ENCODE measurements at regions not wholly inside any gene's neighbourhood (a gene's known extent, or its start where the extent isn't known, plus 50 kb on each side); places are given as distances from the start of the nearest gene placed in this dataset.

- no peak overlapping the region for H3K27ac ChIP-seq (ENCODE audit: control insufficient read depth, insufficient read depth)
- WGBS (ENCODE audit: insufficient coverage, insufficient replicate concordance, low lambda C conversion rate, missing lambda C conversion rate), result 49% methylated on average over 7 of the region's 7 CpGs
- no peaks in the 10 kb centered on the region for H3K36me3 ChIP-seq (ENCODE audit: control insufficient read depth in 2 of 2, insufficient read depth in 2 of 2, low read length in 1 of 2)
- H3K4me1 ChIP-seq (ENCODE audit: control insufficient read depth, insufficient read depth, low read length), result no peaks in the 10 kb centered on the region
- H3K9ac ChIP-seq (ENCODE audit: control insufficient read depth, insufficient read depth, low read length), result no peak overlapping the region
- no peak for FAIRE-seq
- no TSS peak for BruUV-seq (replicated peaks)
- no peak overlapping the region for H3K4me3 ChIP-seq
- no peak for DNase-seq (ENCODE audit: low read depth, low spot score)
- H2AFZ ChIP-seq (ENCODE audit: control insufficient read depth, low read depth, low read length), result no peak overlapping the region
- no peak for TF ChIP-seq NFYB (IDR thresholded peaks at IDR 0.05; ENCODE audit: insufficient read depth, low read depth, low read length)
- TF ChIP-seq MXI1 (IDR thresholded peaks at IDR 0.05; ENCODE audit: low read depth, low read length), result no peak
- TF ChIP-seq TARDBP (IDR thresholded peaks at IDR 0.05; ENCODE audit: borderline replicate concordance), result no peak
- TF ChIP-seq ZBTB40 (IDR thresholded peaks at IDR 0.05; ENCODE audit: borderline replicate concordance), result no peak
- no peak for TF ChIP-seq RFX5 (IDR thresholded peaks at IDR 0.05; ENCODE audit: low read depth, low read length)
- TF ChIP-seq MTA3 (IDR thresholded peaks at IDR 0.05; ENCODE audit: borderline replicate concordance, low read length), result no peak
- TF ChIP-seq IKZF2 (IDR thresholded peaks at IDR 0.05), result no peak
- no peak overlapping the region for H3K4me2 ChIP-seq (ENCODE audit: control insufficient read depth, insufficient read depth)
- no peaks in the 10 kb centered on the region for H4K20me1 ChIP-seq (ENCODE audit: control insufficient read depth, insufficient read depth)
- H3K79me2 ChIP-seq (ENCODE audit: control insufficient read depth, insufficient read depth, low read length), result no peaks in the 10 kb centered on the region
- ChIA-PET RAD21 (ENCODE audit: unreplicated experiment) (no interaction called here), POLR2A (no interaction called here), SMC1A (ENCODE audit: uncharacterized antibody, unreplicated experiment) (no interaction called here), CTCF (no interaction called here)
- no peak for ATAC-seq
- no peaks in the 10 kb centered on the region; a peak in 1 of 4 replicates for H3K27me3 ChIP-seq (replicated peaks in 1 of 2; ENCODE audit: control insufficient read depth in 2 of 2, insufficient read depth in 2 of 2, low read length in 1 of 2)
- in situ Hi-C loops (cut with MboI), result no loop called here
- no peaks in the 10 kb centered on the region for H3K9me3 ChIP-seq (replicated peaks; ENCODE audit: control insufficient read depth, insufficient read depth, low read length)
- intact Hi-C loops (cut with micrococcal nuclease; ENCODE audit: unreplicated experiment), result no loop called here
These were observed 139.6 kb downstream of the VEGFA start for GRCh38 chr6:43909474-43910148.
